ENCODE measurements at regions not wholly inside any gene's neighbourhood (a gene's known extent, or its start where the extent isn't known, plus 50 kb on each side); places are given as distances from the start of the nearest gene placed in this dataset.

DNA sequence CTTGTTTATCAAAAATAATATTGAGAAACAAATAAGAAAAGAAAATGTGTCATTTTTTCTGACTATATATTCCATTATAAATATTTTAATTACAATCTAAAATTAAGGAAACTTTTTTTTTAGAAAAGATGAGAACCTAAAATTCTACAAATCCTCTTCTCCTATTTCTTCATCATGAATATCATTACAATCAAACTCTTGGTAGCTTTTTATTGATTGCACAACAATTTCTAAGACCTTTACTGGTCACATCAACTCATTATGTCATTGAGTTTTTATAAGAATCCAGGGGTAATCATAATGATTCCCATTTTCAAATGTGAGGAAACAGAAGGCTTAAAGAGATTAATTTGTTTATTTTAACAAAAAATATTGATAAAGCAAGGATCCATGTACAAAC is 841.0 kb downstream of the FRK start:
- DNase-seq (ENCODE audit: low read depth, low spot score) (no peak), ATAC-seq (no peak)
- no peaks in the 10 kb centered on the region for H3K27me3 ChIP-seq (ENCODE audit: insufficient read depth, low read length)
- no TSS peak for BruUV-seq (replicated peaks)
- H3K9ac ChIP-seq (ENCODE audit: low read length) = no peak overlapping the region
- no peaks in the 10 kb centered on the region for H4K20me1 ChIP-seq (ENCODE audit: insufficient read depth)
- no peak overlapping the region for H3K4me2 ChIP-seq (ENCODE audit: low read length)
- TF ChIP-seq SP1 (IDR thresholded peaks at IDR 0.05; ENCODE audit: low read depth) = no peak
- no peak for TF ChIP-seq ZNF274 (IDR thresholded peaks at IDR 0.05; ENCODE audit: low read depth, low read length)
- no peak for TF ChIP-seq ZFX (IDR thresholded peaks at IDR 0.05)
- TF ChIP-seq YY1 (IDR thresholded peaks at IDR 0.05; ENCODE audit: extremely low read depth, insufficient replicate concordance, low read depth, low read length) = no peak
- TF ChIP-seq MAX (IDR thresholded peaks at IDR 0.05) = no peak
- no peak for TF ChIP-seq RAD21 (IDR thresholded peaks at IDR 0.05; ENCODE audit: low read depth)
- no peaks in the 10 kb centered on the region for H3K36me3 ChIP-seq (ENCODE audit: control insufficient read depth in 1 of 2, insufficient read depth in 2 of 2, low read length in 2 of 2)
- H3K4me1 ChIP-seq (ENCODE audit: control insufficient read depth in 1 of 2, insufficient read depth in 2 of 2, low read length in 2 of 2) = no peaks in the 10 kb centered on the region
- H3K27ac ChIP-seq (ENCODE audit: low read depth, low read length) = no peak overlapping the region
- no peaks in the 10 kb centered on the region for H3K79me2 ChIP-seq (ENCODE audit: insufficient read depth, low read length)
- POLR2A ChIA-PET = no interaction called here
- CTCF ChIA-PET = no interaction called here
- no peaks in the 10 kb centered on the region; a peak in 1 of 4 replicates for H3K9me3 ChIP-seq (ENCODE audit: control insufficient read depth in 1 of 2, insufficient read depth in 1 of 2, low read depth in 1 of 2, low read length in 2 of 2)
- no peaks in the 10 kb centered on the region for H3K9me2 ChIP-seq (ENCODE audit: insufficient read depth)
- RAD21 ChIA-PET (ENCODE audit: low non-redundant PET in 1 of 2, low total read pairs in 2 of 2, uncharacterized antibody in 2 of 2, unreplicated experiment in 2 of 2) = no interaction called here
- H3K4me3 ChIP-seq (replicated peaks in 1 of 2; ENCODE audit: low read depth in 1 of 2, low read length in 2 of 2) = no peak overlapping the region
- H2AFZ ChIP-seq (ENCODE audit: low read depth, low read length, poor library complexity, severe bottlenecking) = no peak overlapping the region
- intact Hi-C loops (cut with micrococcal nuclease) = no loop called here

DNA sequence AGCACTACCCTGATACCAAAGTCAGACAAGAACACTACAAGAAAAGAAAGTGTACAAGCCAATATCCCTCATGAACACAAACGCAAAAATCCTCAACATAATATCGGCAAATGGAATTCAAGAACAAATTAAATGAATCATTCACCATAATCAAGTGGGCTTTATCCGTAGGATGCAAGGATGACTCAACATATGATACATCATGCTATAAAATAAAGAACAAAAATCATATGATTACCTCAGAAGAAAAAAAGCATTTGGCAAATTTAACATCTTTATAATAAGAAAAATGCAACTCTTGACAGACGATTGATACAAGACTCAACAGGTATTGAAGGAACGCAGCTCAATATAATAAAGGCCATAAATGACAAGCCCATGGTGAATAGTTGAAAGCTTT is 843.9 kb downstream of the FRK start:
- ChIA-PET POLR2A (no interaction called here), RAD21 (ENCODE audit: low non-redundant PET in 1 of 2, low total read pairs in 2 of 2, uncharacterized antibody in 2 of 2, unreplicated experiment in 2 of 2) (no interaction called here), CTCF (no interaction called here)
- no peaks in the 10 kb centered on the region for H4K20me1 ChIP-seq (ENCODE audit: insufficient read depth)
- no peaks in the 10 kb centered on the region for H3K4me1 ChIP-seq (ENCODE audit: control insufficient read depth in 1 of 2, insufficient read depth in 2 of 2, low read length in 2 of 2)
- no peaks in the 10 kb centered on the region for H3K36me3 ChIP-seq (ENCODE audit: control insufficient read depth in 1 of 2, insufficient read depth in 2 of 2, low read length in 2 of 2)
- H3K4me2 ChIP-seq (ENCODE audit: low read length) = no peak overlapping the region
- no peaks in the 10 kb centered on the region for H3K79me2 ChIP-seq (ENCODE audit: insufficient read depth, low read length)
- TF ChIP-seq FOSL1 (IDR thresholded peaks at IDR 0.05; ENCODE audit: low read depth) (no peak), POLR2AphosphoS5 (IDR thresholded peaks at IDR 0.05; ENCODE audit: low read depth, low read length) (no peak), CEBPB (IDR thresholded peaks at IDR 0.05; ENCODE audit: low read depth) (no peak), EZH2phosphoT487 (IDR thresholded peaks at IDR 0.05; ENCODE audit: borderline replicate concordance) (no peak), EGR1 (IDR thresholded peaks at IDR 0.05; ENCODE audit: low read depth) (no peak)
- BruUV-seq (replicated peaks) = no TSS peak
- H3K9me2 ChIP-seq (ENCODE audit: insufficient read depth) = no peaks in the 10 kb centered on the region
- ATAC-seq (no peak), DNase-seq (ENCODE audit: low read depth, low spot score) (no peak)
- no peak overlapping the region for H3K4me3 ChIP-seq (replicated peaks in 1 of 2; ENCODE audit: low read depth in 1 of 2, low read length in 2 of 2)
- intact Hi-C loops (cut with micrococcal nuclease) = no loop called here
- no peaks in the 10 kb centered on the region; a peak in 1 of 4 replicates for H3K9me3 ChIP-seq (ENCODE audit: control insufficient read depth in 1 of 2, insufficient read depth in 1 of 2, low read depth in 1 of 2, low read length in 2 of 2)
- no peak overlapping the region for H3K27ac ChIP-seq (ENCODE audit: low read depth, low read length)
- no peaks in the 10 kb centered on the region for H3K27me3 ChIP-seq (ENCODE audit: insufficient read depth, low read length)
- H3K9ac ChIP-seq (ENCODE audit: low read length) = no peak overlapping the region
- no peak overlapping the region for H2AFZ ChIP-seq (ENCODE audit: low read depth, low read length, poor library complexity, severe bottlenecking)
